ENCODE measurements at regions not wholly inside any gene's neighbourhood (a gene's known extent, or its start where the extent isn't known, plus 50 kb on each side); places are given as distances from the start of the nearest gene placed in this dataset.

DNA sequence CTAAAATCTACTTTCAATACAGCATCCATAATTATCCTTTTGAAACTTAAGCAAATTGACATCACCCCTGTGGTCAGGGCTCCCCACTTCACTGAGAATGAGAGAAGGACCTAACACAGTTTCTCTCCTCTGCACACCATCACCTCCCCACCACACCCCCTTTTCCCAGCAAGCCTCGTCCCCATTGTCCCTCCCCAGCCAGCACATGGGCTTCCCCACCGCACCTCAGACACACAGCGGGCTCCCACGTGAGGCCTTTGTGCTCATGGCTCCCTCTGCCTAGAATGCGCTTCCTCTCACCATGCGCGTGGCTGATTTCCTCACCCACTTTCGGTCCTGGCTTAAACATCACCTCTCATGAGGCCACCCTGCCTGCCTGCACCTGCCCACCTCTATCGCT, 639.0 kb upstream of the FRG1 start:
- TF ChIP-seq, protein P1, sequence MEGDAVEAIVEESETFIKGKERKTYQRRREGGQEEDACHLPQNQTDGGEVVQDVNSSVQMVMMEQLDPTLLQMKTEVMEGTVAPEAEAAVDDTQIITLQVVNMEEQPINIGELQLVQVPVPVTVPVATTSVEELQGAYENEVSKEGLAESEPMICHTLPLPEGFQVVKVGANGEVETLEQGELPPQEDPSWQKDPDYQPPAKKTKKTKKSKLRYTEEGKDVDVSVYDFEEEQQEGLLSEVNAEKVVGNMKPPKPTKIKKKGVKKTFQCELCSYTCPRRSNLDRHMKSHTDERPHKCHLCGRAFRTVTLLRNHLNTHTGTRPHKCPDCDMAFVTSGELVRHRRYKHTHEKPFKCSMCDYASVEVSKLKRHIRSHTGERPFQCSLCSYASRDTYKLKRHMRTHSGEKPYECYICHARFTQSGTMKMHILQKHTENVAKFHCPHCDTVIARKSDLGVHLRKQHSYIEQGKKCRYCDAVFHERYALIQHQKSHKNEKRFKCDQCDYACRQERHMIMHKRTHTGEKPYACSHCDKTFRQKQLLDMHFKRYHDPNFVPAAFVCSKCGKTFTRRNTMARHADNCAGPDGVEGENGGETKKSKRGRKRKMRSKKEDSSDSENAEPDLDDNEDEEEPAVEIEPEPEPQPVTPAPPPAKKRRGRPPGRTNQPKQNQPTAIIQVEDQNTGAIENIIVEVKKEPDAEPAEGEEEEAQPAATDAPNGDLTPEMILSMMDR (conservative IDR thresholded peaks at IDR 0.05; ENCODE audit: control insufficient read depth, insufficient read depth, low read depth, low read length): no peak

GRCh38 chr4:189302719-189303118, 638.0 kb upstream of the FRG1 start:
- TF ChIP-seq, protein P1 (conservative IDR thresholded peaks at IDR 0.05; ENCODE audit: control insufficient read depth, insufficient read depth, low read depth, low read length): no peak
- DNase-seq (ENCODE audit: low read depth): no peak
- no peak overlapping the region for H3K4me3 ChIP-seq (ENCODE audit: control insufficient read depth, low read depth, low read length)

More for the DNA sequence above, 639.0 kb upstream of the FRG1 start:
- H3K4me3 ChIP-seq (ENCODE audit: control insufficient read depth, low read depth, low read length): no peak overlapping the region
- DNase-seq (ENCODE audit: low read depth): no peak

DNA sequence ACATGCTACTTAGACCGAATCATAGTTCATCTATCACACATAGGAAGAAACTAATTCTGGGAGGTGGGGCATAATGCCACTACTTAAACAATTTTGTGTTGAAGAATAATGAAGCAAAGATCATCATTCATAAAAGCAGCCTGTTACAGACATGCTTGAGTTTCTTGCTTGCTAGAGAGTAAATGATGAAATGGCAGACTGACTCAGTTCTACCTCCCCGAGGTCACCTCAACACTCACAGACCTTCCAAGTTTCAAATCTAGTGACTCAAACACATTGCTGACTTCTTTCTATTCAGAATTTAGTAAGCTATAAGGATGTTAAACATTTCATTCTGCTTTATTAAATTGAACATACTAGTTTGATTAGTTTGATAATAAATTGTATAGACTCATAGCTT, 636.5 kb upstream of the FRG1 start:
- no peak overlapping the region for H3K4me3 ChIP-seq (ENCODE audit: control insufficient read depth, low read depth, low read length)
- no peak for DNase-seq (ENCODE audit: low read depth)
- TF ChIP-seq, protein P1 (conservative IDR thresholded peaks at IDR 0.05; ENCODE audit: control insufficient read depth, insufficient read depth, low read depth, low read length): no peak

DNA sequence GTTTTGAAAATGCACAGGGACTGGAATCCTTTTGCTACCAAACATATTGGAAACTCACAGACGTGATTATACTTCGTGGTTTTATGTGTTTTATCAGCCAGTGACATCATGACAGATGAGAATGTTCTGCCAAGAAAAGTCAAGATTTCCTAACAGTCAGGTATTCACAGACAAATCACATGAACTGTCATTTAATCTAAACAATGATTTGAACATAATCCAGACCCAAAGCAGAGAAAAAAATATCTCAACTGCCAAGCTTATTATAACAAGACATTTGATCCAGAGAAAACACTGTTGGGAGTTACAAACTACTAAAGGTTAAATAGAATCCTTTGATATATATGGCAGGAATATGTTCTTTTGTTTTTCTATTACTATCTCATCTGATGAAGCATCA, 635.9 kb upstream of the FRG1 start:
- TF ChIP-seq, protein P1 (conservative IDR thresholded peaks at IDR 0.05; ENCODE audit: control insufficient read depth, insufficient read depth, low read depth, low read length): no peak
- DNase-seq (ENCODE audit: low read depth): no peak
- no peak overlapping the region for H3K4me3 ChIP-seq (ENCODE audit: control insufficient read depth, low read depth, low read length)

DNA sequence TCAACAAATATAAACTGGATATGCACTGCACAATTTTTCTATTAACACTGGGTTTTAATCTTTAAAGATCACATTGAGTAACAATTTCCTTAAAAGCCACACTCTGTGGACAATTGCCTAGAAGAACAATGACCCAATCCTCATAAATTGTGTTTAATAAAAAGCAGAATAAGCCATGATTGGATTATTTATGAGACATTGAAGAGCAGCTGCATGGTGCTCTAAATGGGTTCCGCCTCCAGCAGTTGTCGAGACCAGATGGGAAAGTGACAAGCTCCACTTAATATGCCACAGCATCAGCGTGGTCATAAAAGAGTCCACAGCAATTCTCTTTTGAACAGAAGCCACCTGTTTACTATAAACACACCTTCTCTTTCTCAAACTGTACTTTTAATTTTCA, 635.2 kb upstream of the FRG1 start:
- H3K4me3 ChIP-seq (ENCODE audit: control insufficient read depth, low read depth, low read length): no peak overlapping the region
- TF ChIP-seq, protein P1 (conservative IDR thresholded peaks at IDR 0.05; ENCODE audit: control insufficient read depth, insufficient read depth, low read depth, low read length): no peak
- DNase-seq (ENCODE audit: low read depth): no peak

GRCh38 chr4:189311251-189311650, 629.4 kb upstream of the FRG1 start:
- TF ChIP-seq, protein P1 (conservative IDR thresholded peaks at IDR 0.05; ENCODE audit: control insufficient read depth, insufficient read depth, low read depth, low read length): no peak
- DNase-seq (ENCODE audit: low read depth): no peak
- H3K4me3 ChIP-seq (ENCODE audit: control insufficient read depth, low read depth, low read length): no peak overlapping the region

GRCh38 chr4:189313064-189313463, 627.6 kb upstream of the FRG1 start:
- DNase-seq (ENCODE audit: low read depth): no peak
- TF ChIP-seq, protein P1 (conservative IDR thresholded peaks at IDR 0.05; ENCODE audit: control insufficient read depth, insufficient read depth, low read depth, low read length): no peak
- no peak overlapping the region for H3K4me3 ChIP-seq (ENCODE audit: control insufficient read depth, low read depth, low read length)
